GM21447 (cell line): ENCODE measurements at regions not wholly inside any gene's neighbourhood (a gene's known extent, or its start where the extent isn't known, plus 50 kb on each side); places are given as distances from the start of the nearest gene placed in this dataset.
A peak's percentile ranks its signal among the peaks of the same experiment; 100 is the strongest.

ENCODE experiments used
- ATAC-seq: cut with Tn5 transposase; IDR thresholded peaks from one replicate; pipeline ENCODE4 v1.9.1; 2021; ENCODE audit not compliant: unreplicated experiment

DNA sequence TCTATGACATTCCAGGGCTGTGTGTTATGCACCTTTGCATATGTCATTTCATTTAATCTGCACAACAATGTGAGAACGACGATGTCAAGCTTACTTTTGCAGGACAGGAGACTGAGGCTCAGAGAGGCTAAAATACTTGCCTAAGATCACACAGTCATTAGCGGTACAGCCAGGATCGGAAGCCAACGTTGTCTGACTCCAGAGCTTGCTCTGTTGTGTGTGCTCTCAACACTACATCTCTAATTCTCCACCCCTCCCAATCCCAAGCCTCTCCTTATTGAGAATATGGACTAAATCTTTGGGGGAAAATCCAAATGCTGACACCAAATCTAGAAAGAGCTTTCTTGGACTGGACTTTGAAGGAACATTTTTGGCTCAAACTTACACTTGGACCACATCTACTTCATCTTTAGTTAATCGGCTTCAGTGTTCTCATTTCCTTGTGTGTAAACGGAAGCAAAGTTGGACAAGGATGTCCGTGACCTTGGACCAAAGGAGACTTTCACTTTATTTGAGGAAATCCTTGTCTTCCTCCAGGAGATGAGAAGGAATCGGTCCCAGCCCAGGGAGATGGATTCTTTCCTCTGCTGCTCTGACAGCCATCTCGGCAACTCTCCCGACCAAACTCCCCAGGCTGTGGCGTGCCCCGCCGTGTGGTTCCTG is 242.4 kb downstream of the LPIN1 start:
- ATAC-seq = no peak

DNA sequence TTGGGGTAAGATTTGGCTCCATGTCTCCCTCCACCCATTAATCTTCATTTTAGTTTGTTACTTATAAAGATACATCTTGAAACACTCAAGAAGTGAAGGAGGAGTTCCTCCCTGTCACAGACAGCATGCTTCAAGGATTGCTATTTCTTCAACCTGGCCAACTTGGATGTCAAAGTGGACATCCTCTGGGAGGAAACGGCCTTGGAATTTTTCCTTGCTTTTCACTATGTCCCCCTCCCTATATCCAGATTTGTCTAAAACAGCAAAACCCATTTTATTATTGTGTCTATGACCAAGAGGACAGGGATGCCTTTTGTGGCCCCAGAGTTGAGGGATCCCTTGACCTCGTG is 242.9 kb downstream of the LPIN1 start:
- ATAC-seq = no peak

DNA sequence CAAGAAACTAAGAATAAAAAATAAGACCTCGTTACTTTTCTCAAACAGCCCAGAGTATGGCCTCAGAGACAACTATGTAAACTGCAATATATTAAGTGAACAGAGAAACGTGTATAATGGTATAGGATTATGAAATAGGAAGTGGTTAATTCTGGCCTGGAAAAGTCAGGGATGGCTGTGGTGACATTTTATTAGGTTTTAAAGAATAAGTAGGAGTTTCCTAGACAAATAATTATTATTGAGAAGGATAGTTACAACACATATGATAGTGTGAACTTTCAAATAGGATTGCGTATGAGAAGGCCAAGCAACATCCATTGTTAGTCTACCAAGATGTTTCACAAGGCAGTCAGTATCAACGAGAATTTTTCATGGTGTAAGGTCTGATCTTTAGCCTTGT is 244.1 kb downstream of the LPIN1 start:
- no peak for ATAC-seq

DNA sequence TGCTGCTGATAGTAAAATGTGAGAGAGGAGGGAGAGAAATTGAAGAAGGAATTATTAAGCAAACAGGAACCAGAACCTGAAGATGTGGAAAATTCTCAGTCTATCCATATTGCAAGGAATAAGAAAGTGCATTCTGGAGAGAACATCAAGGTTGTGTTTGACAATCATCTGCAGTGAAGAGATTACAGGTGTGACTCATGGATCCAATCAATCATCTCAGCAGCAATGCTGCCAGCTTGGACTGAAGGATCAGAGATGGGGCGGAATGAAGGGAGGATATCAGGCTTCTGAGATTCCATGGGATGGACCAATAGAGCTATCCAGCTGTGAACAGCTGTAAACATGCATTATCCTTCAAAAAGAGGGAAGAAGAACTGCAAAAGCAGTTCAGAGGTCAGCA is 247.3 kb downstream of the LPIN1 start:
- no peak for ATAC-seq

DNA sequence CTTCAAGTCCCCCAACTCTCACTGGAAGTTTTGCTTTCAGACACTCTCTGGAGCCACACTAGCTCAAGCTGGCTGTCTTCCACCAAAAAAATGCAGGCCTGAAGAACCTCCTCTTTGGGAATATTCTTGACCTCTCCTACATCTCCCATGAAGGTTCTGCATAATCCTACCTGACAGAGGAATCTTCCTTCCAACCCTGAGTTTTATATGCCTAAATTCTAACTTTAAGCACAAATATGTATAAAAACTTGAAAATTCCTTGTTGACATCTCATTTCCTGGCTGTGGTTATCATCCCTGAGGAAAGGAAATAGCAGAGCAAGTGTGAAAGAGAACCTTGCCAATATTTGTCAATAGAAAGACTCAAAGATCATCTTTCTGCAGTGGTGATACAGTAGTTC is 249.0 kb downstream of the LPIN1 start:
- no peak for ATAC-seq

DNA sequence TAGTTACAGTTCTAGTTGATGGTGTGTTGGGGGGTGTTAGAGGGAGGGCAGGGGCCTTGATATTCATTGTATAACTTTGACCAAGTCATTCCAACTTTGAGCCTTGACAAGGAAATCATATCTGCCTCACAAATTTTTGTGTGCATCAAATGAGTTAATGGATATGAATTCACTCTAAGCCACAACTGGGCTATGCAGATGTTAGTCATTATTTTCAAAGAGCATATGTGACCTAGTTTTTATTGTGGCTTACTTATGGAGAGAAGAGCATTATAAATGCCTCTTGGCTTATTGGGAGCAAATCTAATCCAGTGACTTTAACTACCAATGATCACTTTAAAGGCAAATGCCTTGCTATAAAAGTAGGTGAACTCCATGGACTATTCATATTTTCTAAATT is 250.2 kb downstream of the LPIN1 start:
- no peak for ATAC-seq

DNA sequence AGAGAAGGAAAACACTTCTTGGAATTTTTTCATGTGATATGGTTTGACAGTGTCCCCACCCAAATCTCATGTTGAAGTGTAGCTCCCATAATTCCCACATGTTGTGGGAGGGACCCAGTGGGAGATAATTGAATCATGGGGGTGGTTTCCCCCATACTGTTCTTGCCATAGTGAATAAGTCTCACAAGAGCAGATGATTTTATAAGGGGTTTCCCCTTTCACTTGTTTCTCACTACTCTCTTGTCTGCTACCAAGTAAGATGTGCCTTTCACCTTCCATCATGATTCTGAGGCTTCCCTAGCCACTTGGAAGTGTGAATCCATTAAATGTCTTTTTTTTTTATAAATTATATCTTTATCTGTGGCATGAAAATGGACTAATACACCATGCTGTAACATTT is 250.7 kb downstream of the LPIN1 start:
- ATAC-seq = no peak

DNA sequence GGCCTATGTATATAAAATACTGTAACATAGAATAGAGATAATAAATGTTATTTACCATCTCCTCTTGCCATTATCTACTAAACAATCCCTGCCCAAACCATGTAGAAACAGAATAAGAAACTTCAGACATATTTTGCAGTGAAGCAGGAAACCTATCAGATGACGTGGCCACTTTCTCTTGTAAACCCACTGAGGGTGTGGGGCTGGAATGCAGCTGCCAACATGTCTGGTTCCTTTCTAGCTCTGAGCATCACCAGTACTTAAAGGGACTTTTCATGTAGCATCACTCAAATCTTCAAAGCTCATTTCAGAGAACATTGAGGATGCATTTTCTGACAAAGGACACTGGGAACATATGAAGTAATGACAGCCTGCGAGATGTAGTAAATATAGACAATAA is 251.8 kb downstream of the LPIN1 start:
- ATAC-seq = peak; percentile 65

DNA sequence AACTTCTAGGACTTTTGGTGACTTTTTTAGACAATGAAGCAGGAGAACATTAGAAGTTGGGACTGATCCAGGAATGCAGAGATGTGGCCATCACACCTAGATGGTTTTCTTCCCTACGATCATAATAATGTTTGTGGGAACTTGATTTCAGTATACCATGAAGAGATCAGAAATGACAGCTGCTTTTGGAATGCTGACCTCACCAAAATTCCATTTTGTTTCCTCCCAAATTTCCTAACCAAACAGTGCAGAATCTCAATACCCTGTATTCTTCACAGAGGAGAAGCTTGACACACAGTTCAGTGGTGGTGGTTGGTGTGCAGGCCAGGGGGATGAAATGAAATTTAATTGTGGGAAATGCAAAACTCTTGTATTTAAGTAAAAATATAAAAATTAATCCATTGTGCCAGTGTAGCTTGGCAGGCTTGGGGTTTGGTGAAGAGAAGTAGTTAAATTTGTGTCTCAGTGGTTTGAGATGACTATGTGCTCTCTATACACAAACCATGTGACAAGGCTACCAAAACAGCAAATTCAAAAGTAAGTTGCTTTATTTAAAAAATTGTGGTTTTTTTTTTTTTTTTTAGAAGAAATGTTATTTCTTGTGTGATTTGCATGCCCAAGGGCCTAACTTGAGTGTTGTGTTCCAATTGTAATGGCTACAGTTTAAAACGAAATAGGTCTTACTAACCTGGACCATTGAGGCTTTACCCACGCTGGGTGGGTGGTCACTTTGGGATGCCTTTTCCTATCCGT is 252.4 kb downstream of the LPIN1 start:
- ATAC-seq = no peak

DNA sequence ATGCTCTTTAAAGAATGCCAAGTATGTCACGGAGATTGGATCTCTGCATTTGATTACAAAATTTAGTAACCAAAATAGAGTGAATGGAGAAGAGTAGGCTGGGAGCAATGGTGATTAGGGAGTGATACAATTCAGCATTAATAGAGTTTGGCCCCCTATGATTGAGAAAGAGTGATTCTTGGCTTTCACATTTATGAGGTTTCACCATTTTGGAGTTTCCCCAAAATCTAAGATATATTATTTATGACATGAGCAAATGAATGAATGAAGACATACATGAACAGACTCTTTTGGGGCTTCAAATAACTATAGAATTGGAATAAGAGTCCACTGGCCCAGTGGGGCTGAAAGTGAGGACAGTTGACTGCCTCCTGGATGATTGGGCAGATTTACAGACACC is 255.2 kb downstream of the LPIN1 start:
- no peak for ATAC-seq

DNA sequence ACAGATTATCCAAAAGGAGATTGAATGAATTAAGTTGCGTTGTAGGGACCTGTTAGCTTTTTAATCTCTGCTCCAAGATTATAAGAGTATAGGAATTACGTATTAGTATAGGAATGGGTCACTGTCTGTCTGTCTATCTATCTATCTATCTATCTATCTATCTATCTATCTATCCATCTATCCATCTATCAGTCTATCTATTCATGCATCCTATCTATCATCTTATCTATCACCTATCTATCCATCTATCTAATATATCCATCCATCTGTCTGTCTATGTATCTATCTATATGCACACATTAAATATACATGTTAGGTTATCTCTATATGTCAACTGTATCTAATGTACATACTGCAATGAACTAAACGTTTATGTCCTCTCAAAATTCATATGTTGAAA is 255.8 kb downstream of the LPIN1 start:
- ATAC-seq = no peak

DNA sequence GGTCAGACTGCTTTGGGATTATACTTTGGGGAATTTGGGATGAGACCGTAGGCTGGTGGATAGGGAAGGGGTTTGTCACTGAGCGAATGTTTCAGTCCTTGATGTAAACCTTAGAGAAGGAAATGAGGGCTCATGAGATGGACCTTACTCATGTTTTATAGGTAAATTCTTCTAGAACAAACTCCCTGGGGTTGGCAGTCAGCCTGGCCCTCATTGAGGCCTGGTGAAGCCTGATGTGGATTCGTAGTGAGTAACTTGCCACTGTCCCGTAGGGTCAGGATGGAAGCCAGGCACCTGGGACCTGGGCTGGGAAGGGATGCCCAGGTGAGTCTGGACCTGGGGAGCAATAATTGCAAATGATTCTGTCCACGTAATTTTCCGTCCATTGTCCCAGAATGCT is 258.3 kb downstream of the LPIN1 start:
- no peak for ATAC-seq

DNA sequence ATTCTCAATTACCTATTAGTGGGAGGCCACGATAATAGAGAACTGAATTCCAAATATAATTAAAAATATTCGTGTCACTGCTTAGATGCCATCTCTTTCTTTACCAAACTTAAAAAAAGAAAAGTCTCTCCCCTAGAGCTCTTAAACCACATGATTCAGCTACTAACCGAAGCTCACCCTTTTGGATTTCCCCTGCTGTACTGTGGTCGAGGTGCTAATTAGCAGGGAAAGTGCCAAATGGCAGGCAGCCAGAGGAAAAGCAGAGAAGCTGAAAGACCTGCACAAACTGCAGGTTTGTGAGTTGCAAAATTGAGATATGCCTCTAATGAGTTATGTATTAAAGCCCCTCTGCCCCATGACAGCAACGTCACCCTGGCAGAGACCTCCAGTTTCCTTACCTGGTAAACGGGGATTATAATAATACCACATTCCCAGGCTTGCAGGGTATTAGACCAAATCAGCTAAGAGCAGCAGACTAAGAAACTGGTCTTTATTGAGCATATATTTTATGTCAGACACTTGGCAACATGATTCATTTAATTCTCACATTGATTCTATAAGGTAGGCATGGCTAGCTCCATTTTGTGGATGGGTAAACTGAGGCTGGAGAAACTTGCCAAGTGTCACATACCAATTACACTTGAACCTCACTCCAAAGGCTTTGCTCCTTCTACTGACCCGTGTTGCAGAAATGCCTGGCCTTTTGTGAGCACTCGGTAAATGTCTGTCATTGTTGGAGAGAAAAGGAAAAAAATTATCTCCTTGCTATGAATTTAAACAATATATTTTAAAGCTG is 259.7 kb downstream of the LPIN1 start:
- ATAC-seq = peak; percentile 87

DNA sequence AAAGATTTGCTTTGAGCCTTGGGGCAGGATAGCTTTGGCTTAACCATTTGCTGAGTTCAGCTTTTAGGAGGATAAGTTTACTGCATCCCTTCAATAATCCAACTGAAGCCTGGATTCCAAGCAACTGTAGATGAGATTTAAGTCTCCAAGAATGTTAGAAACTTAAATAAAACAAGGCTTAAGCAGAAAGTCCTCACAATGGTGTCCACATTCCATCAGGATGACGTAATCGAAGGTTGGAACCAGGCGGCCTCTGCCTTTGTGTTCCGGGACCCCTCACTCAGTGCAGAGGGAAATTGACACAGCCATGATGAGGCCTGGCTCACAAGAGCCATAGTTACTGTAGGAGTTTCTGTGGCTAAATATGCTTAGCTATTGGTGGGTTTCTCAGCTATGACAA is 260.4 kb downstream of the LPIN1 start:
- no peak for ATAC-seq

DNA sequence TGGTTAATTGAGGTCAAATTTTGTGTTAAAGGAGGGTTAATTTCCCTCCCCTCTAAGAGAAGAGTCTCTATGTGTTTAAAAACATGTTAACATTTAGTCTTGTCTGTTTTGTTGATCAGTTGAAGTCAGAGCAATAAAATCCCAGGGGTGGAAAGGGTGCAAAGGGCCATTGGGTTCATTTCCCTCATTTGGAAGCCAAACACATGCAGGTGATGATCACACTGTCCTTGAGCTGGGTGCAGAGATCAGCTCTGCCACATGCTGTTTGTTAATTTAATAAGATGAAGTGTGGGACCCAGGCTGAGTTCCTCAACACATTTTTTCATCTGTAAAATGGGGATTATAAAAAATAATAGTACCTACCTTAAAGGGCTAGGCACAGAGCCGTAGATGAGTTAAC is 260.9 kb downstream of the LPIN1 start:
- ATAC-seq = no peak

DNA sequence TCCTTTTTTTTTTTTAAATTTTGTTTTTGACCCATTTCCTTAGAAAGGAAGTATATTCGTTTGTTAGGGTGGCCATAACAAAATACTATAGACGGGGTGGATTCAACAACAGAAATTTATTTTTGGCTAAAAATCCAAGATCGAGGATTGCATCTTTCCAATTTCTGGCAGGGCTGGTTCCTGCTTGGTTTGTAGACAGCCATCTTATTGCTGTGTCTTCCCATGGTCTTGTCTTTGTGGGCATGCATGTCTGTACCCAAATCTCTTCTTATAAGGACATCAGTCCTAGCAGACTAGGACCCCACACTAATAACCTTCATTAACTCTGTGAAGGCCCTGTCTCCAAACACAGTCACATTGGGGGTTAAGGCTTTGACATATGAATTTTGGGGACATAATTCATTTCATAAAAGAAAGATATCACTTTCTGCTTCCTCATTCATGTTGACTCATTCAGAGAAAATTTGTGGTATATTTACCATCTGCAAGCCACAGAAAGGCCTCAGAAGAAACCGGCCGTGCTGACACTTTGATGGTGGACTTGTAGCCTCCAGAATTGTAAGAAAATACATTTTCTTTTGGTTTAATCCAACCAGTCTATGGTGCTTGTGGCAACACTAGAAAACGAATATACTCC is 262.1 kb downstream of the LPIN1 start:
- ATAC-seq = peak; percentile 67

DNA sequence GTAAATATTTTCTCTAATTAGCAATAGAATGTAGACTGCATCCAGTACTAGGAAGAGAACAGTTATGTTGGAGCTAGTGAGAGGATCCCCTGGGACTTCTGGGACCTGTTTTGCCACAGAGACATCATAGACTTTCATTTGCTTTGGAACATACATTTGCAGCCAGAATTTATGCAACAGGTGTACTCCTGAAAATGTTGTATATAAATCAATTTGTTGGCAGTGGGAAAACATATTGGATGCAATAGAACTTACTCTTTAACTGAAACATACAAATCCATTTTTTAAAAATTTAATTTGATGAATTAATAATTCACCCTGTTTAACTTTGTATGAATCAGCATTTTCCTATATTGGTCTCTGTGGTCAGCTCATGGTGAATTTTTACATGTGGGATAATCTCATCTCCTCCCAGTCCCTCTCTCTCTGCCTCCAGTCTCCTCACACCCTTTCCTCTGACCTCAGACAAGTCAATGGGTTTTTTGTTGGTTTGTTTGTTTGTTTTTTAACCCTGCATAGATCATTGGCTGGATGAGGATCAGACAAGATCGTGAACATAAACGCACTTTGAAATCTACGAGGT is 263.0 kb downstream of the LPIN1 start:
- ATAC-seq = no peak

DNA sequence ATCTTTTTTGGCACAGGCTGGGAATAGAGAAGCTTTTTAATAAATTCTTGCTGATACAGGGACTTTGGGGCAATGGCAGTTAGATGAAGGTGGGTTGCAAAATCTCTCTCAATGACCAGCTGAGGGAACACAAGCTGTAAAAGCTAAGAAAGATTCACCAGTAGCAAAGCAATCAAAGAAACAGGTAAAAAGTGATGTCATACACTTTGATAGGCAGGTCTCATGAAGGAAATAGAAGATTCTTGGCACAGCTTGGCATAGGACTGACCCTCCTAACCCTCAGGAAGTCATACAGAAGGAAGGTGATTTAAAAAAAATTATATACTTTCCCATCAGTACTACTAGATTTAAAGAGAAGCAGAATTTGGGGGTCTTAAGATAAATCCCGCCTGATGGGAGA is 263.6 kb downstream of the LPIN1 start:
- ATAC-seq = no peak

DNA sequence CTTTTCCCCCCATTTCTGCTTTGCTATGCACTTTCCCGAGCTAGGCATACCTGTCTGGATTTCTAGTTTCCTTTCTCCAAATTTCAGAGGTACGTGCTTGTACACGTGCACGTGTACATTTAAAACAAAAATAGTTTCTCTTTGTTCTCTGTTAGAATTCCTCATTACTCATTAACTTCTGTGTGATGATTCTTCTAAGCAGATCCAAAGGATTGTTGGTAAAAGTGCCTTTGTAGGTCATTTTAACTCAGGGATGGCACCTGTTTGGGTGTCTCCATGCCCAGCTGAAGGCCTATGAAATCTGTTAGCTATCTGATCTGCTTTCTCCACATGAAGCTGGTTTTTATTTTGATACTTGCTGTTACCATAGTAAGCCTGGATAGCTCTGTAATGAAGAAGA is 264.3 kb downstream of the LPIN1 start:
- ATAC-seq = no peak

DNA sequence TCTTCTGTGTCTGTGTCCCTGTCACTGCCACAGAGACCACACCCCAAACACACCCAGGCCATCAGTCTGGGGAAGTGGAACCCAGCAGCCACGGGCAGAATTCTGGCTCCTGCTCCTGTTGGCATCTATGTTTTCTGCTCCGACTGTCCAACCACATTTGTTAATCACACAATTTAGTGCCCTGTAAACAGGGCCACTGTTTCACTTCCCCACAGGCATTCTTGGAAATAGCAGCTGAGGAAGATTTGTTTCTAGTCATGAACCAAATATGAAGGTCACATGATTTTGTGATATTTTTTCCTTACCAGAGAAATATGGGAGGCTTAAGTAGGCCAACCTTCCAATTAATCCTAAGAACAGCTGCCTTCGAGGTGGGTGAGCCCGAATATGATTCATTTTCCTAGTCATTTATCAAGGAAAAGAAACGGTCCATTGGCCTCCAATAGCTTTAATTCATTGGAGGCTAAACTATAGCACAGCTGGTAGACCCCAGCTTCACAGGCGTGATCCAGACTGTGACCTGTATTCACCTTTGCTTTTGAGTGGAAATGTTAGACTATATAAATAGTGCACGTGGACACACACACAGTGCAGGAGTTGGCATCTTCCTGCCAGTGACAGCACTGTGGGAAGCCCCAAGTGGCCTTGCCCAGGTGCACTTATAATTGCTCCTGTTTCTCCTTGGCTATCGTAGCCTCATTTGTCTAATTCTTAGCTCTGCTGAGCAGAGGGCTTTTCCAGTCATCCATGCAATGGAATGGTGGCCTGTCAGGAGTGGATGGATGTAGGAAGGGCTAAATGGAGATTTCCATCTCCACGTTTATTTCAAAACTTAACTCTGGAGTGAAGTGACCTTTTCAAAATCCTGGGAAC is 267.9 kb downstream of the LPIN1 start:
- ATAC-seq = no peak
